HEK293 (cell line): ENCODE measurements at regions not wholly inside any gene's neighbourhood (a gene's known extent, or its start where the extent isn't known, plus 50 kb on each side); places are given as distances from the start of the nearest gene placed in this dataset.

Experiments
- CTCF ChIA-PET: fragments of 350-600 bp; formaldehyde crosslinking; extraction: SDS; loops from one replicate; lab custom pipeline; 2021; ENCODE audit warnings: antibody characterized with exemption; lab: Yijun Ruan, JAX
- POLR2A ChIA-PET: fragments of 300-600 bp; formaldehyde crosslinking; extraction: SDS; loops from one replicate; lab custom pipeline; 2020; ENCODE audit warnings: antibody characterized with exemption, inconsistent platforms; lab: Yijun Ruan, JAX
- H3K27ac ChIP-seq: fragments of 200-500 bp; sonication (Bioruptor generic); 2 replicates; pipeline ENCODE4 v1.5.1; 2014; ENCODE audit warnings: low read depth, low read length, control low read depth, inconsistent platforms; ENCODE audit errors: extremely low read depth
- H3K36me3 ChIP-seq, 2 experiments: fragments of 200-500 bp in 1 of 2; sonication (Bioruptor generic) in 1 of 2; 1 replicate in 1 of 2; 2 replicates in 1 of 2; pipeline ENCODE4 v1.5.1; 2014 to 2017; ENCODE audit warnings: inconsistent platforms in 2 of 2, low read length in 2 of 2; ENCODE audit not compliant: control insufficient read depth in 2 of 2, insufficient read depth in 1 of 2
- H3K4me1 ChIP-seq: fragments of 200-500 bp; sonication (Bioruptor generic); 2 replicates; pipeline ENCODE4 v1.5.1; 2014; ENCODE audit warnings: mild to moderate bottlenecking, low read length, inconsistent platforms; ENCODE audit not compliant: control insufficient read depth, insufficient read depth
- H3K4me3 ChIP-seq: 2 replicates; pipeline ENCODE4 v1.5.1; 2011; ENCODE audit warnings: low read depth, mild to moderate bottlenecking, control low read depth, low read length, moderate library complexity
- H3K9me3 ChIP-seq: fragments of 200-500 bp; sonication (Bioruptor generic); 2 replicates; pipeline ENCODE4 v1.5.1; 2014; ENCODE audit warnings: low read depth, low read length, inconsistent platforms; ENCODE audit not compliant: control insufficient read depth, insufficient read depth
- ELK4 ChIP-seq: IDR thresholded peaks from 2 replicates; pipeline ENCODE4 v1.6.1; 2011; ENCODE audit warnings: mild to moderate bottlenecking, low read depth, low read length, borderline replicate concordance
- GFI1B ChIP-seq: fragments of 450-650 bp; formaldehyde crosslinking; IDR thresholded peaks from 2 replicates; pipeline ENCODE4 v1.5.1; 2016; ENCODE audit warnings: missing biosample characterization, missing genetic modification characterization
- GLIS1 ChIP-seq: fragments of 450-650 bp; formaldehyde crosslinking; IDR thresholded peaks from 2 replicates; pipeline ENCODE4 v1.5.1; 2016; ENCODE audit warnings: missing biosample characterization, missing genetic modification characterization
- HOXC10 ChIP-seq: sonication (generic); formaldehyde crosslinking; IDR thresholded peaks from 2 replicates; pipeline ENCODE4 v1.8.1; 2023; ENCODE audit warnings: mild to moderate bottlenecking, missing genetic modification reagents
- KLF10 ChIP-seq: fragments of 450-650 bp; IDR thresholded peaks from 2 replicates; pipeline ENCODE4 v1.5.1; 2018; ENCODE audit warnings: missing biosample characterization, mild to moderate bottlenecking, missing genetic modification characterization
- SP3 ChIP-seq: fragments of 450-650 bp; formaldehyde crosslinking; IDR thresholded peaks from 2 replicates; pipeline ENCODE4 v1.5.1; 2016; ENCODE audit warnings: missing biosample characterization, missing genetic modification characterization
- TCF7L2 ChIP-seq: IDR thresholded peaks from 2 replicates; pipeline ENCODE4 v1.6.1; 2011; ENCODE audit warnings: low read depth, mild to moderate bottlenecking, inconsistent platforms, low read length, moderate library complexity, borderline replicate concordance
- ZBTB10 ChIP-seq: fragments of 450-650 bp; formaldehyde crosslinking; IDR thresholded peaks from 2 replicates; pipeline ENCODE4 v1.5.1; 2016; ENCODE audit warnings: missing biosample characterization, missing genetic modification characterization
- ZFP41 ChIP-seq: fragments of 450-650 bp; formaldehyde crosslinking; IDR thresholded peaks from 2 replicates; pipeline ENCODE4 v1.5.1; 2016; ENCODE audit warnings: missing biosample characterization, missing genetic modification characterization, borderline replicate concordance
- ZIC2 ChIP-seq: fragments of 450-650 bp; formaldehyde crosslinking; IDR thresholded peaks from 2 replicates; pipeline ENCODE4 v1.5.1; 2016; ENCODE audit warnings: missing biosample characterization, missing genetic modification characterization
- ZNF175 ChIP-seq: fragments of 450-650 bp; formaldehyde crosslinking; IDR thresholded peaks from 2 replicates; pipeline ENCODE4 v1.5.1; 2016; ENCODE audit warnings: missing biosample characterization, missing genetic modification characterization
- ZNF223 ChIP-seq: fragments of 450-650 bp; formaldehyde crosslinking; IDR thresholded peaks from 2 replicates; pipeline ENCODE4 v1.5.1; 2016; ENCODE audit warnings: missing biosample characterization, missing genetic modification characterization
- ZNF350 ChIP-seq: fragments of 450-650 bp; formaldehyde crosslinking; IDR thresholded peaks from 2 replicates; pipeline ENCODE4 v1.5.0; 2017; ENCODE audit warnings: missing biosample characterization, mild to moderate bottlenecking, missing genetic modification characterization
- ZNF398 ChIP-seq: fragments of 450-650 bp; formaldehyde crosslinking; IDR thresholded peaks from 2 replicates; pipeline ENCODE4 v1.5.1; 2017; ENCODE audit warnings: missing biosample characterization, missing genetic modification characterization
- ZNF416 ChIP-seq: fragments of 450-650 bp; formaldehyde crosslinking; IDR thresholded peaks from 2 replicates; pipeline ENCODE4 v1.5.1; 2016; ENCODE audit warnings: missing biosample characterization, missing genetic modification characterization
- ZNF548 ChIP-seq: fragments of 450-650 bp; formaldehyde crosslinking; IDR thresholded peaks from 2 replicates; pipeline ENCODE4 v1.5.1; 2016; ENCODE audit warnings: missing biosample characterization, missing genetic modification characterization
- ZNF555 ChIP-seq: fragments of 450-650 bp; formaldehyde crosslinking; conservative IDR thresholded peaks from 2 replicates; pipeline ENCODE4 v1.5.1; 2017; ENCODE audit warnings: missing biosample characterization, mild to moderate bottlenecking, missing genetic modification characterization, inconsistent platforms
- ZNF639 ChIP-seq: fragments of 450-650 bp; formaldehyde crosslinking; IDR thresholded peaks from 2 replicates; pipeline ENCODE4 v1.5.1; 2016; ENCODE audit warnings: missing biosample characterization, missing genetic modification characterization
- ZNF654 ChIP-seq: fragments of 450-650 bp; formaldehyde crosslinking; IDR thresholded peaks from 2 replicates; pipeline ENCODE4 v1.5.1; 2016; ENCODE audit warnings: low read depth, missing biosample characterization, missing genetic modification characterization
- ZNF76 ChIP-seq: fragments of 450-650 bp; formaldehyde crosslinking; IDR thresholded peaks from 2 replicates; pipeline ENCODE4; 2016; ENCODE audit warnings: low read depth, missing biosample characterization, missing genetic modification characterization, borderline replicate concordance
- ZNF792 ChIP-seq: fragments of 450-650 bp; formaldehyde crosslinking; IDR thresholded peaks from 2 replicates; pipeline ENCODE4 v1.5.1; 2016; ENCODE audit warnings: missing biosample characterization, missing genetic modification characterization
- ZSCAN16 ChIP-seq: fragments of 450-650 bp; formaldehyde crosslinking; IDR thresholded peaks from 2 replicates; pipeline ENCODE4 v1.5.1; 2016; ENCODE audit warnings: missing biosample characterization, missing genetic modification characterization
- TF ChIP-seq, protein P1 (sequence below): fragments of 450-650 bp; formaldehyde crosslinking; IDR thresholded peaks from 2 replicates; pipeline ENCODE4 v1.5.1; 2016; ENCODE audit warnings: missing biosample characterization, missing genetic modification characterization, low read depth

DNA sequence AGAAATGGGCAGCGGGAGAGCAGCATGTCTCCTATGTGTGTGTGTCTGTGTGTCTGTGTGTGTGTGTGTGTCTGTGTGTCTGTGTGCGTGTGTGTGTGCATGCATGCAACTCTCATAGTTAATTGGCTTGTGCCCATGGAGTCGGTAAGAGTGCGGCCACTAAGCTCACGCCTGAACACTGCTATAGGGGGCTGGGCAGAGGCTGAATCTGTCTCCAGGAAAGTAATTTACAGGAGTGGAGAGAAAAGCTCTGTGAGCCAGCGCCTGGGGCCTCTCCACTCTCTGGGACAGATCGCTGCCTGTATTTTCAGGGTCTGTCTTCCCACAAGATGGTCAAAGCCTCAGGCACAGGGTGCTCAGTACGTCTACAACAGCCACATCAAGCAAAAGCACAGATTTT, 553.4 kb downstream of the TNS1 start:
- no peaks in the 10 kb centered on the region for H3K4me1 ChIP-seq
- H3K9me3 ChIP-seq = no peaks in the 10 kb centered on the region
- no peaks in the 10 kb centered on the region for H3K36me3 ChIP-seq
- POLR2A ChIA-PET = no interaction called here
- no peak overlapping the region for H3K4me3 ChIP-seq
- H3K27ac ChIP-seq = no peak overlapping the region
- CTCF ChIA-PET = interaction anchor here (0.9 kb wide), 1 partner anchor 10 kb away, joined by 3 read pairs; no protein-coding TSS in a partner anchor
- no peak for TF ChIP-seq ZNF792 (tag by site-specific recombination)
- no peak for TF ChIP-seq ZSCAN16 (tag by site-specific recombination)
- TF ChIP-seq ZBTB10 (tag by site-specific recombination) = no peak
- no peak for TF ChIP-seq ELK4
- TF ChIP-seq ZNF175 (tag by site-specific recombination) = no peak
- no peak for TF ChIP-seq ZNF398 (tag by site-specific recombination)
- TF ChIP-seq TCF7L2 = no peak
- TF ChIP-seq ZNF639 (tag by site-specific recombination) = no peak
- no peak for TF ChIP-seq GFI1B (tag by site-specific recombination)
- no peak for TF ChIP-seq HOXC10 (CRISPR knock-in tag)
- no peak for TF ChIP-seq ZNF555 (tag by site-specific recombination)
- TF ChIP-seq KLF10 (tag by site-specific recombination) = no peak

GRCh38 chr2:217448860-217449259, 553.9 kb downstream of the TNS1 start:
- TF ChIP-seq ZNF416 = no peak
- TF ChIP-seq, all 188 proteins: peak for 0
- no peak overlapping the region for H3K27ac ChIP-seq
- CTCF ChIA-PET = no interaction called here
- no peaks in the 10 kb centered on the region for H3K9me3 ChIP-seq
- POLR2A ChIA-PET = no interaction called here
- no peak overlapping the region for H3K4me3 ChIP-seq
- H3K36me3 ChIP-seq = no peaks in the 10 kb centered on the region
- H3K4me1 ChIP-seq = no peaks in the 10 kb centered on the region

GRCh38 chr2:217445723-217446122, 557.1 kb downstream of the TNS1 start:
- no peaks in the 10 kb centered on the region for H3K36me3 ChIP-seq
- no peak overlapping the region for H3K4me3 ChIP-seq
- no peaks in the 10 kb centered on the region for H3K4me1 ChIP-seq
- H3K27ac ChIP-seq = no peak overlapping the region
- H3K9me3 ChIP-seq = no peaks in the 10 kb centered on the region
- POLR2A ChIA-PET = no interaction called here
- CTCF ChIA-PET = interaction anchor here (0.6 kb wide), 1 partner anchor 267 kb away, joined by 3 read pairs; no protein-coding TSS in a partner anchor
- TF ChIP-seq ZNF548 (no peak), SP3 (no peak), ELK4 (no peak), ZNF350 (tag by site-specific recombination) (no peak), GLIS1 (tag by site-specific recombination) (no peak), ZNF76 (tag by site-specific recombination) (no peak), ZNF416 (no peak), ZNF654 (tag by site-specific recombination) (no peak), ZIC2 (tag by site-specific recombination) (no peak), ZNF223 (tag by site-specific recombination) (no peak), ZFP41 (tag by site-specific recombination) (no peak)
- TF ChIP-seq, protein P1, sequence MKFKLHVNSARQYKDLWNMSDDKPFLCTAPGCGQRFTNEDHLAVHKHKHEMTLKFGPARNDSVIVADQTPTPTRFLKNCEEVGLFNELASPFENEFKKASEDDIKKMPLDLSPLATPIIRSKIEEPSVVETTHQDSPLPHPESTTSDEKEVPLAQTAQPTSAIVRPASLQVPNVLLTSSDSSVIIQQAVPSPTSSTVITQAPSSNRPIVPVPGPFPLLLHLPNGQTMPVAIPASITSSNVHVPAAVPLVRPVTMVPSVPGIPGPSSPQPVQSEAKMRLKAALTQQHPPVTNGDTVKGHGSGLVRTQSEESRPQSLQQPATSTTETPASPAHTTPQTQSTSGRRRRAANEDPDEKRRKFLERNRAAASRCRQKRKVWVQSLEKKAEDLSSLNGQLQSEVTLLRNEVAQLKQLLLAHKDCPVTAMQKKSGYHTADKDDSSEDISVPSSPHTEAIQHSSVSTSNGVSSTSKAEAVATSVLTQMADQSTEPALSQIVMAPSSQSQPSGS (tag by site-specific recombination) = no peak
